Osteoblast (primary cell): ENCODE measurements at regions not wholly inside any gene's neighbourhood (a gene's known extent, or its start where the extent isn't known, plus 50 kb on each side); places are given as distances from the start of the nearest gene placed in this dataset.

ENCODE experiments used
- DNase-seq: peaks from one replicate; pipeline ENCODE4 v3.0.0; 2011; ENCODE audit warnings: low spot score, mixed read lengths; ENCODE audit not compliant: insufficient read length; ENCODE audit errors: missing footprints
- H2AFZ ChIP-seq: 2 replicates; pipeline ENCODE4 v1.6.0; 2011; ENCODE audit warnings: mild to moderate bottlenecking, low read length
- H3K27ac ChIP-seq: 2 replicates; pipeline ENCODE4 v1.5.1; 2011; ENCODE audit warnings: mild to moderate bottlenecking, low read depth, low read length, moderate library complexity
- H3K27me3 ChIP-seq: 2 replicates; pipeline ENCODE4 v1.6.0; 2012; ENCODE audit warnings: mild to moderate bottlenecking, control low read depth, inconsistent platforms, low read length, moderate library complexity; ENCODE audit not compliant: insufficient read depth
- H3K36me3 ChIP-seq: 2 replicates; pipeline ENCODE4 v1.5.1; 2011; ENCODE audit warnings: mild to moderate bottlenecking, low read length, control low read depth, moderate library complexity; ENCODE audit not compliant: insufficient read depth
- H3K4me1 ChIP-seq: 2 replicates; pipeline ENCODE4 v1.5.1; 2011; ENCODE audit warnings: mild to moderate bottlenecking, low read length, control low read depth, moderate library complexity; ENCODE audit not compliant: insufficient read depth
- H3K4me2 ChIP-seq: 2 replicates; pipeline ENCODE4 v1.6.0; 2011; ENCODE audit warnings: mild to moderate bottlenecking, low read length; ENCODE audit not compliant: insufficient read depth
- H3K4me3 ChIP-seq: fragments of 200-600 bp; sonication (generic); 3 replicates; pipeline ENCODE4 v1.5.1; 2012; ENCODE audit warnings: mild to moderate bottlenecking, low read length, inconsistent platforms; ENCODE audit not compliant: insufficient read depth
- H3K79me2 ChIP-seq: 2 replicates; pipeline ENCODE4 v1.6.0; 2012; ENCODE audit warnings: mild to moderate bottlenecking, low read length, control low read depth, inconsistent platforms; ENCODE audit not compliant: insufficient read depth
- H3K9me3 ChIP-seq: 2 replicates; pipeline ENCODE4 v1.5.1; 2011; ENCODE audit warnings: low read depth, low read length, control low read depth
- H4K20me1 ChIP-seq: 2 replicates; pipeline ENCODE4 v1.6.0; 2012; ENCODE audit warnings: mild to moderate bottlenecking, low read length, control low read depth; ENCODE audit not compliant: insufficient read depth
- TF ChIP-seq, protein P1 (sequence below): IDR thresholded peaks from 2 replicates; pipeline ENCODE4 v1.5.1; 2011; ENCODE audit warnings: mild to moderate bottlenecking, low read depth, low read length, moderate library complexity; ENCODE audit errors: extremely low read depth

DNA sequence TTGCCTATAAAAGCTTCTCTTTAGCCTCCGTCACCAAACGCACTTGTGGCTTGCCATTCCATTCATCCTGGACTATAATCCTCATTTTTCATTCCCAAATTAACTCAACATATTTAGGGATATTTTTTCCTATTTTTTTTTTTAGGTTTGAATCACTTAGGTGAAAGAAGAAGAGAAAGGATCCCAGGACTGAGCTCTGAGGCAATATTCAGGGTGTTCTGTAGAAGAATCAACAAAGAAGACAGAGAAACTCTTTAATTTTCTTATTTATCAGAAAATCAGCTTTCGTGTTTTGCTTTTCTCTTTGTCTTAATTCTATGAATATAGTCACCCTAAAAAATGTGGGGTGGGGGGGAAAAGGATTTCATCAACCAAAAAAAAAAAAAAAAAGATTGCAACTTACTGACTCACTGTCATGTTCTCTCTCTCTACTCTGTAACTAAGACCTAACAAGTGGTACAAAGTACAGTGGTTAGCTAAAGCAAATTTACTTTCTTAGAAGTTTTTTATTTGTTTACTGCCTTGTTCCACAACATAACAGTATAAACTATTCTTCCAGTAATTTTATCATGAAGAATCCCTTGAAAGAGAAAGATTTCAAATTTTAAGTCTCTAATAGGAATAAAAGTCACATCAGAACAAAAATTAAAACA, 272.0 kb downstream of the DHX15 start:
- TF ChIP-seq, protein P1, sequence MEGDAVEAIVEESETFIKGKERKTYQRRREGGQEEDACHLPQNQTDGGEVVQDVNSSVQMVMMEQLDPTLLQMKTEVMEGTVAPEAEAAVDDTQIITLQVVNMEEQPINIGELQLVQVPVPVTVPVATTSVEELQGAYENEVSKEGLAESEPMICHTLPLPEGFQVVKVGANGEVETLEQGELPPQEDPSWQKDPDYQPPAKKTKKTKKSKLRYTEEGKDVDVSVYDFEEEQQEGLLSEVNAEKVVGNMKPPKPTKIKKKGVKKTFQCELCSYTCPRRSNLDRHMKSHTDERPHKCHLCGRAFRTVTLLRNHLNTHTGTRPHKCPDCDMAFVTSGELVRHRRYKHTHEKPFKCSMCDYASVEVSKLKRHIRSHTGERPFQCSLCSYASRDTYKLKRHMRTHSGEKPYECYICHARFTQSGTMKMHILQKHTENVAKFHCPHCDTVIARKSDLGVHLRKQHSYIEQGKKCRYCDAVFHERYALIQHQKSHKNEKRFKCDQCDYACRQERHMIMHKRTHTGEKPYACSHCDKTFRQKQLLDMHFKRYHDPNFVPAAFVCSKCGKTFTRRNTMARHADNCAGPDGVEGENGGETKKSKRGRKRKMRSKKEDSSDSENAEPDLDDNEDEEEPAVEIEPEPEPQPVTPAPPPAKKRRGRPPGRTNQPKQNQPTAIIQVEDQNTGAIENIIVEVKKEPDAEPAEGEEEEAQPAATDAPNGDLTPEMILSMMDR = no peak

GRCh38 chr4:24303926-24304325, 280.4 kb downstream of the DHX15 start:
- H3K27me3 ChIP-seq = no peaks in the 10 kb centered on the region
- no peak overlapping the region for H3K4me2 ChIP-seq
- no peak for DNase-seq
- no peaks in the 10 kb centered on the region for H4K20me1 ChIP-seq
- no peaks in the 10 kb centered on the region for H3K4me1 ChIP-seq
- TF ChIP-seq, protein P1 = no peak
- no peaks in the 10 kb centered on the region for H3K79me2 ChIP-seq
- no peaks in the 10 kb centered on the region for H3K36me3 ChIP-seq
- no peak overlapping the region for H3K27ac ChIP-seq
- H2AFZ ChIP-seq = no peak overlapping the region
- H3K4me3 ChIP-seq = no peak overlapping the region
- no peaks in the 10 kb centered on the region for H3K9me3 ChIP-seq

More for the DNA sequence above, 272.0 kb downstream of the DHX15 start:
- Histone ChIP-seq H3K4me2 (no peak overlapping the region), H3K27me3 (peaks cover 2% of the 10 kb centered on the region), H3K4me3 (no peak overlapping the region), H3K27ac (no peak overlapping the region), H3K4me1 (no peaks in the 10 kb centered on the region), H3K9me3 (no peaks in the 10 kb centered on the region), H3K79me2 (no peaks in the 10 kb centered on the region), H4K20me1 (no peaks in the 10 kb centered on the region), H2AFZ (no peak overlapping the region), H3K36me3 (no peaks in the 10 kb centered on the region)
- DNase-seq = no peak

DNA sequence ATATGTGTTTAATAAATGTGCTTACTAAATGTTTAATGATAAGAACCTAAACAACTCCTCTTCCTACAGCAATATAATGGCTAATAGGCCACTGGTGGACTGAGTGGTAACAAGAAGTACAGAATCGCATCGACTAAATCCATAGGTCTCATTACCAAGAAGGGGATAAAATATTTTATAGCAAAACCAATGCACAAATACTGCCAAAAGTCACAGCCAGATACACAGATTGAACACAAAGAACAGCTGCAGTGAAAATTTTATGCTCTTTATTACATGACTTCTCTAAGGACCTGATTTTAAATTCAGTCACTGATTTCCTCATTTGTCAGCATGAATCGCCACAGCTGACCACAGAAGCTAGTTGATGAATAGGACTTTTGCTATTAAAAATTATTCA, 285.4 kb downstream of the DHX15 start:
- TF ChIP-seq, protein P1 = no peak
- no peaks in the 10 kb centered on the region for H3K9me3 ChIP-seq

GRCh38 chr4:24287096-24287495, 297.3 kb downstream of the DHX15 start:
- no peak for DNase-seq
- H3K36me3 ChIP-seq = no peaks in the 10 kb centered on the region
- no peak overlapping the region for H2AFZ ChIP-seq
- no peaks in the 10 kb centered on the region for H3K4me1 ChIP-seq
- H4K20me1 ChIP-seq = no peaks in the 10 kb centered on the region
- no peaks in the 10 kb centered on the region for H3K79me2 ChIP-seq
- no peaks in the 10 kb centered on the region for H3K9me3 ChIP-seq
- no peak overlapping the region for H3K4me3 ChIP-seq
- H3K27ac ChIP-seq = no peak overlapping the region
- H3K4me2 ChIP-seq = no peak overlapping the region
- H3K27me3 ChIP-seq = peaks cover 2% of the 10 kb centered on the region
- TF ChIP-seq, protein P1 = no peak

More for the DNA sequence above, 285.4 kb downstream of the DHX15 start:
- Histone ChIP-seq H4K20me1 (no peaks in the 10 kb centered on the region), H3K36me3 (no peaks in the 10 kb centered on the region), H3K27ac (no peak overlapping the region), H3K27me3 (no peaks in the 10 kb centered on the region), H3K4me1 (no peaks in the 10 kb centered on the region), H3K4me2 (no peak overlapping the region), H3K4me3 (no peak overlapping the region), H2AFZ (no peak overlapping the region), H3K79me2 (no peaks in the 10 kb centered on the region)
- DNase-seq = no peak
